IPS-18a (cell line): ENCODE measurements at regions not wholly inside any gene's neighbourhood (a gene's known extent, or its start where the extent isn't known, plus 50 kb on each side); places are given as distances from the start of the nearest gene placed in this dataset.

ENCODE experiments used
- H3K27ac ChIP-seq: one replicate; pipeline ENCODE4 v1.5.1; 2013; ENCODE audit warnings: low read length
- H3K27me3 ChIP-seq: one replicate; pipeline ENCODE4 v1.6.1; 2013; ENCODE audit warnings: mild to moderate bottlenecking, low read length; ENCODE audit not compliant: control insufficient read depth, insufficient read depth
- H3K36me3 ChIP-seq: one replicate; pipeline ENCODE4 v1.6.1; 2013; ENCODE audit warnings: low read depth, low read length; ENCODE audit not compliant: control insufficient read depth
- H3K4me1 ChIP-seq: one replicate; pipeline ENCODE4 v1.6.1; 2013; ENCODE audit warnings: low read depth, low read length; ENCODE audit not compliant: control insufficient read depth
- H3K4me3 ChIP-seq: one replicate; pipeline ENCODE4 v1.5.1; 2013; ENCODE audit warnings: low read length
- H3K9ac ChIP-seq: one replicate; pipeline ENCODE4 v1.6.1; 2013; ENCODE audit warnings: mild to moderate bottlenecking, low read length, moderate library complexity
- H3K9me3 ChIP-seq: one replicate; pipeline ENCODE4 v1.6.1; 2013; ENCODE audit warnings: low read depth, low read length; ENCODE audit not compliant: control insufficient read depth

DNA sequence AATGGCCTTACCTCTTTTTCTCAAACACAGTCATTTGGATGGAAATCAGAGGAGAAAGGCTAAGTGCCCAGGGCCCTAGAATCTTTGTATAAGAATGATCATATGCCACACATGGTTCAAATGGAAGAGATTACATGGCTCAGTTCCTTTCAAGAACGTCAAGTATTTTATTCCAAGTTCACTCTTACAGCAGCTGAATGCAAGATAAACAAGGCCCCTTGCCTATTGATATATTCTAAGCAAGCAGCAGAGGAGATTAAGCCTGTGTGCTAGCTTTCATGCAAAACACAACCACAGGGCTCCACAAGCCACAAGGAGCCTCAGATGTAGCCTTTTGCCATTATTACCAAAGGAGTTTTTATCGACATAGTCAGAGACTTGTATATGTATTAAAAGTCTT, 55.3 kb upstream of the SLCO6A1 start:
- H3K4me1 ChIP-seq = peaks cover 7% of the 10 kb centered on the region
- H3K27me3 ChIP-seq = no peaks in the 10 kb centered on the region
- no peak overlapping the region for H3K4me3 ChIP-seq
- H3K36me3 ChIP-seq = no peaks in the 10 kb centered on the region
- H3K27ac ChIP-seq = no peak overlapping the region
- no peaks in the 10 kb centered on the region for H3K9me3 ChIP-seq
- no peak overlapping the region for H3K9ac ChIP-seq

DNA sequence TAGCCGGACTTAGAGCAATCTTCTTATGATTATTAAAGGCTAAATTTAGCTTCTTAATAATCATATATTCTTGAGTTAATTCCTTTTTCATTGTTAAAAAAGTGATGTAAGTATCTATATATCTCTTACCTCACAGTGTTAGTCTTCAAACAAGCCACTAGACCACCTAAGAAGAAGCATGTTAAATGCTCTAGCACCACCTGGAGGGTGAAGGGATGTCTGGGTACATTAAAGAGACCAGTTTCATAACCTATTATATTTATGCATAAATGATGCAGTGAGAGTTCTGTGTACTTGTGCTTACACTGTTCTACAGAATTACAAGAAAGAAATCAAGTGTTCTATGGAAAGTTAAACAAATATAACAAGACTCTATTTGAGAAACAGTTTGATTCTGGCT, 55.9 kb upstream of the SLCO6A1 start:
- Histone ChIP-seq H3K4me1 (peaks cover 7% of the 10 kb centered on the region), H3K9me3 (no peaks in the 10 kb centered on the region), H3K27ac (no peak overlapping the region), H3K9ac (no peak overlapping the region), H3K36me3 (no peaks in the 10 kb centered on the region), H3K27me3 (no peaks in the 10 kb centered on the region), H3K4me3 (no peak overlapping the region)

DNA sequence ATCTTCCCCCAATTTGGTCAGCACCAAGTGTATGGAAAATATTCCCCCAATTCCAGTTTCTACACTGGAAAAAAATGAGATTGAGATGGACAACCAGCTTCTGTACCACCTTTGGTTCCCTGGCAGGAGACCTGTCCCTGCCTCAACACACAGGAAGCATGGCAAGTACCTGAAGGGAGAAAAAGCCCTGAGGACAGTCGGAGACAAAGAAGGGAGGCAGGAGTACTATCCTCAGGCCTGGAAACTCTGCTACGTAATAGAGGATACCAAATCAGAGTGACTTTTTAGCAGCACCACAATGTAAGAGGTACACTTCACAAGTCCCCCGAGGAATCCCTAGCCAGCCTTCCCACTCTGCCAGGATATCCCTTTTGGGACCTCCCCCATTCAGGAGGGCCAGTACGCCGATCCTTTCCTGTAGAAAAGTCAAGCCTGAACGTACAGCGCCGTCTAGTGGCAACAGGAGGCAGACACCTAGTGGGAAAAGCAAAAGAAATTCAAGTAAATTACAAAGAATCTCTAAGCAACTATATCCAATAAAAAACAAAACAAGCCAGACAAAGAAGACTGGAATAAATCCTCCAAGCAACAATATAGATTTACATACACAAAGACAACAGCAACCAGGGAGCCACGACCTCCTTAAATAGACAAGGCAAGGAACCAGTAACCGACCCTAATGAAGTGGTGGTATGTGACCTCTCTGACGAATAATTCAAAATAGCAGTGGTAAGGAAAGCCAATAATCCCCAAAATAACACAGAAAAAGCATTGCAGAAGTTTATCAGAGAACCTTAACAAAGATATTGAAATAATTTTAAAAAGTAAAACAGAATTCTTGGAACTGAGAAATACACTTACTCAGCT, 63.3 kb upstream of the SLCO6A1 start:
- Histone ChIP-seq H3K27ac (no peak overlapping the region), H3K27me3 (no peaks in the 10 kb centered on the region), H3K4me1 (no peaks in the 10 kb centered on the region), H3K4me3 (no peak overlapping the region), H3K9ac (no peak overlapping the region), H3K9me3 (no peaks in the 10 kb centered on the region), H3K36me3 (no peaks in the 10 kb centered on the region)

DNA sequence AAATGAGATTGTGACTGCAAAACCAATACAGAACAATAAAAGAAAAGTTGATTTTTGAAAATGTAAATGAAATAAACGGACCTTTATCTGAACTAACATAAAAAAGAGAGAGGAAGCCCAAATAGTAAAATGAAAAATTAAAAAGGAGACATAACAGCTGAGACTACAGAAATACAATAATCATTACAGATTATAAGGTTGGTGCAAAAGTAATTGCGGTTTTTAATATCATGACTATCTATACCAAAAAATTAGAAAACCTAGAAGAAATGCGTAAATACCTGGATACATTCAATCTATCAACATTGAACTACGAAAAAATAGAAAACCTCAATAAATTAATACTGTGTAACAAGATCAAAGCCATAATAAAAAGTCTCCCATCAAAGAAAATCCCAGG, 71.9 kb upstream of the SLCO6A1 start:
- Histone ChIP-seq H3K9me3 (no peaks in the 10 kb centered on the region), H3K27ac (no peak overlapping the region), H3K4me1 (no peaks in the 10 kb centered on the region), H3K9ac (no peak overlapping the region), H3K27me3 (no peaks in the 10 kb centered on the region), H3K36me3 (no peaks in the 10 kb centered on the region), H3K4me3 (no peak overlapping the region)

DNA sequence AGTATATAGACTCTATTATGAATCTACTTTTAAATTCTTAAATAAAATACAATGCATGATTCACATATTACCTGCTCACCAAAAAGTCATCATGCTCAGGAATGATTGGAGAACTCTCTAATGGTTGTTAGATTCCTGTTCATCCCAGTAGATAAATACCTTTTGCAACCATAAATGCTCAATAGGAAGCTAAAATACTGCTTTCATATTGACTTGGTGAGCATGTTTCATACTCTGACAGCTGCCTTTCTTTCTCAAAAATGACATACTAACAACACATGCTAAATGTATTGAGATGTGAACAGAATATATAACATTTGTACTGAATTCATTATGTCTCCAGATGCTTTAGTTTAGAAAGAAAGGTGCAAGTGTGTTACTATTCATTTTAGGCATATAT, 79.6 kb upstream of the SLCO6A1 start:
- Histone ChIP-seq H3K4me3 (no peak overlapping the region), H3K9ac (no peak overlapping the region), H3K4me1 (no peaks in the 10 kb centered on the region), H3K9me3 (no peaks in the 10 kb centered on the region), H3K27ac (no peak overlapping the region), H3K36me3 (no peaks in the 10 kb centered on the region), H3K27me3 (no peaks in the 10 kb centered on the region)

DNA sequence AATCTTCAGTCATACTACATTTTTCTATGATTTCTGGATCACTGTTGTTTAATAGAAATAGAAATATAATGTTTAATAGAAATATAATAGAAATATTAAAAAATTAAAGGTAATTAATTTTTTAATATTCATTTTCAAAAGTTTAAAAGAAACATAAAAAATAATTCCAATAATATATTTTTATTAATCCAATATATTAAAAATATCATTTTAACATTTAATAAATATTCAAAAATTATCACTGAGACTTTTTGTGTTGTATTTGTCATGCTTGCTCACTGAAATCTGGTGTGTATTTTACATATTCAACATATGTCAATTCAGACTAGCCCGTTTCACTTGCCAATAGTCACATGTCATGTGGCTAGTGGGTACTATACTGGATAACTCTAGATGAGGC, 80.6 kb upstream of the SLCO6A1 start:
- no peaks in the 10 kb centered on the region for H3K36me3 ChIP-seq
- no peak overlapping the region for H3K9ac ChIP-seq
- H3K9me3 ChIP-seq = no peaks in the 10 kb centered on the region
- H3K4me3 ChIP-seq = no peak overlapping the region
- no peaks in the 10 kb centered on the region for H3K27me3 ChIP-seq
- no peak overlapping the region for H3K27ac ChIP-seq
- no peaks in the 10 kb centered on the region for H3K4me1 ChIP-seq

DNA sequence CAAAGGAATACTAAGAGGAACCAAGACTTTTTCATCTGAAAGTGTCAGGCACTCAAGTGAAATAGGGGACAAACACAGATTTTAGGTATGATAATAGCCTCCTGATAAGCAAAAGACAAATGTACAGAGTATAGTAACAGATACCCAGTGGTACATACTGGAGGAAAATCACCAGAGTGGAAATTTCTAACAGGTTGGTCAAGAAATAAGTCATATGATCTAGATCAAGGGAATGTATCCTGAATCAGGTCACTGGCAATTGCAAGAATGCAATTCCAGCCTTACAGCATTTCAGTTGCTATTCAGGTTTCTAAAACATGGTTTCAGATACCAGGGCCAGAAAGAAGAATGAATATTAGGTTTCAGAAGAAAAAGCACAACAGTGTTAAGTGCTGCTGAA, 82.2 kb upstream of the SLCO6A1 start:
- Histone ChIP-seq H3K4me1 (no peaks in the 10 kb centered on the region), H3K27me3 (no peaks in the 10 kb centered on the region), H3K9ac (no peak overlapping the region), H3K4me3 (no peak overlapping the region), H3K36me3 (no peaks in the 10 kb centered on the region), H3K27ac (no peak overlapping the region), H3K9me3 (no peaks in the 10 kb centered on the region)

DNA sequence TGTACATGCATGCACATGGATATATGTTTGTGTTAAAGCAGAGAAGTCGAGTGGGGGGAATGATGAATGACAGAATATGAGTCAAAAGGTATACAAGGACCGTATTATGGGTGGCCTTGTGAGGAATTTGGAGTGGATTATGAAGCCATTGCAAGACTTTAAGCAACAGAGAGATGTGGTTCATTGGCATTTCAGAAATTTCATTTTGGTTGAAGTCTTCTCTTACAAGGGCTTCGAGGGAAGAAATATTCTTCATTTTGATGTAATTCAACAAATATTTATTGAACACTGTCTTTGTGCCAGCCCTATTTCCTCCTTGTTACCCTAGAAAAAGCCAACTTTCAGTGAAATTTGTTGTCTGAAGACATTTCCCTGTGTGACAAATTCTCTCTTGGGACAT, 83.9 kb upstream of the SLCO6A1 start:
- H3K36me3 ChIP-seq = no peaks in the 10 kb centered on the region
- no peaks in the 10 kb centered on the region for H3K4me1 ChIP-seq
- no peaks in the 10 kb centered on the region for H3K9me3 ChIP-seq
- no peak overlapping the region for H3K9ac ChIP-seq
- H3K27ac ChIP-seq = no peak overlapping the region
- no peaks in the 10 kb centered on the region for H3K27me3 ChIP-seq
- H3K4me3 ChIP-seq = no peak overlapping the region

DNA sequence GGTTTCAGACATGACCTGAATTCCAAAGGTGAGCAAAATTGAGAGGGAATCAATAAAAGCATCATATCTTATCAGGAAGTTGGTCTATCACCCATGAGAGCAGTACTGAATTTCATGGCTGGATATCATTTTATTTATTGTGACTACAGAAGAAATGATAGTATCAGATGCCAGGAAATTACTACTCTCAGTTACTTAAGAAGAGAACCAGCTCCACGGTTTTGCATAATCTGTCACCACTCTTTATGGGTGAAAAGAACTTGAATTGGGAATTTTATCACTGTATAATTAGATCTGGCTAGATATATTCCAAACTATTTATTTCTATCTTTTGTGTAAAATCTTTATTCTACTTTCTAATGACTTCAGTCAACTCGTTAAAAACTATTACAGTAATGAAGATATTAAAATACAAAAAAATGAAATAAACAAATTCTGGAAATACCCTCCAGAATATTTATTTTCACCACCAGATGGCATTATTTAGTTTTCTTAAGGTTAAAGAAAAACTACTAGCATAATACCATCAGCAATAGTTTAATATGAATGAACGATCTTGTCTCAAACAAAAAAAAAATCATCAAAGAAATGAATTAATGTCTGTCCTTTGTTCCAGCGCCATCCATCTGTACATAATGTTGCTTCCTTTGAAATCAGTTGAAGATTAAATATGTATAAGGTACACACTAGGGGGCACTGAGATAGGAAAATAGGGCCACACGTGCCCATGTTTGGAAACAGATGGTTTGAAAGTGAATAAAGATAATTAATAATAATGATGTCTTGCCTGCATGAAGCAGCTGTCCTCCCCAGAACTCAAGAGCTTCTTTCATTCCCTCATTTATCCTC, 84.7 kb upstream of the SLCO6A1 start:
- Histone ChIP-seq H3K27ac (no peak overlapping the region), H3K4me1 (no peaks in the 10 kb centered on the region), H3K27me3 (no peaks in the 10 kb centered on the region), H3K9me3 (no peaks in the 10 kb centered on the region), H3K36me3 (no peaks in the 10 kb centered on the region), H3K9ac (no peak overlapping the region), H3K4me3 (no peak overlapping the region)

DNA sequence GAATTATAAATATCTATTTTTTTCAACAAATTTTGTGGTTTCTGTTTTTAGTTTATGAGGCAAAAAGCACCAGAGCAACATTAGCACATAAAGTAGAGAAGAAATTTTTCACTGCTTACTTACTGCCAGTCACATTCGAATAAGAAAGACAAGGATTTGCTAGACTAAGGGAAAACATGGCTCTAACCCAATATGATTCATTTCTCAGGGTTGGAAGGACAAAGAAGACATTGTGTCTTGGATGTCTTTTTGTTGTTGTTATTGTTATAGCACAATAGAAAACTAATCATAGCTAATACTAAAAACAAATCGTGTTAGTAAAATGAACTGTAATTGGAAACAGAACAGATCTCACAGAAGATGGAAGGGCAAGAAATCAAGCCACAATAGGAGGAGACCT, 90.9 kb upstream of the SLCO6A1 start:
- H3K4me3 ChIP-seq = no peak overlapping the region

DNA sequence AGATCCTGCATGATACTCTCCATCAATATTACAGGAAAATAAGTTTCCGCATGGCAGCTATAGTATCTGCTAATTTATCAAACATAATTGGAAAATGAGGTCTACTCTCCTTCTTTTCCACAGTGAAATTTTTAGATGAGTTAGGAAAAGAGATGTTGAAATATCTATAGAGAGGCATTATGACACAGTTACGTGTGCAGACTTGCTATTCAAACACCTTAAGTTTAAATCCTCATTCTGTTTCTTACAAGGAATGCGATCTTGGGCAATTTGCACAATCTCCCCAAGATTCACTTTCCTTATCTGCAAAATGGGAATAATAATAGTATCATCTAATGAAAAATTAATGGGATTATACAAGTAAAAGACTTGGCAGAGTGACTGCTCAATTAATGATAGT, 91.7 kb upstream of the SLCO6A1 start:
- no peak overlapping the region for H3K9ac ChIP-seq
- no peak overlapping the region for H3K27ac ChIP-seq
- H3K4me3 ChIP-seq = no peak overlapping the region
- H3K36me3 ChIP-seq = no peaks in the 10 kb centered on the region
- peaks cover 7% of the 10 kb centered on the region for H3K4me1 ChIP-seq
- peaks cover 6% of the 10 kb centered on the region for H3K9me3 ChIP-seq
- no peaks in the 10 kb centered on the region for H3K27me3 ChIP-seq

More for the DNA sequence above, 90.9 kb upstream of the SLCO6A1 start:
- H3K4me1 ChIP-seq = peaks cover 7% of the 10 kb centered on the region
- H3K9me3 ChIP-seq = peaks cover 5% of the 10 kb centered on the region
- no peak overlapping the region for H3K9ac ChIP-seq
- H3K27ac ChIP-seq = no peak overlapping the region
- H3K36me3 ChIP-seq = no peaks in the 10 kb centered on the region
- no peaks in the 10 kb centered on the region for H3K27me3 ChIP-seq
